Inflammatory macrophage (primary cell): ENCODE measurements at regions not wholly inside any gene's neighbourhood (a gene's known extent, or its start where the extent isn't known, plus 50 kb on each side); places are given as distances from the start of the nearest gene placed in this dataset.

Source experiments
- DNase-seq, 2 donors: peaks; one replicate each; pipeline ENCODE4 v3.0.0-alpha.2; 2020 to 2022

DNA sequence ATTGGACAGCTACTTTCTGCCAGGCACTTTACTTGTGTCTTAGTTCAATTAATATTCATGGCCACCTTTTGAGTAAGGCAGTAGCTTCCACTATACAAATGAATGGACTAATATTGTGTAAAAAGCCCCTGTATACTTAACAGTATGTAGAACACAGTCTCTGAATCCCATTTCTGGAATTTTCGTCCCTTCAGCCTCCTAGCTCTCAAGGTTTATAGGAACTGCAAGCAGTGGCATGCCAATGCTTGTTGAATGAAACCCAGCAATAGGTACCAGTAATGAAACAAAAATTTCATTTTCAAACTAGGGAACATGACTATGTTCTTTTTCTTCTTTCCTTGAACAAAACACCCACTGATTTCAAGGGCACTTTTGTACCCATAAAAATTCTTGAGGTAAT, 361.6 kb downstream of the TDRD3 start:
- no peak for DNase-seq

DNA sequence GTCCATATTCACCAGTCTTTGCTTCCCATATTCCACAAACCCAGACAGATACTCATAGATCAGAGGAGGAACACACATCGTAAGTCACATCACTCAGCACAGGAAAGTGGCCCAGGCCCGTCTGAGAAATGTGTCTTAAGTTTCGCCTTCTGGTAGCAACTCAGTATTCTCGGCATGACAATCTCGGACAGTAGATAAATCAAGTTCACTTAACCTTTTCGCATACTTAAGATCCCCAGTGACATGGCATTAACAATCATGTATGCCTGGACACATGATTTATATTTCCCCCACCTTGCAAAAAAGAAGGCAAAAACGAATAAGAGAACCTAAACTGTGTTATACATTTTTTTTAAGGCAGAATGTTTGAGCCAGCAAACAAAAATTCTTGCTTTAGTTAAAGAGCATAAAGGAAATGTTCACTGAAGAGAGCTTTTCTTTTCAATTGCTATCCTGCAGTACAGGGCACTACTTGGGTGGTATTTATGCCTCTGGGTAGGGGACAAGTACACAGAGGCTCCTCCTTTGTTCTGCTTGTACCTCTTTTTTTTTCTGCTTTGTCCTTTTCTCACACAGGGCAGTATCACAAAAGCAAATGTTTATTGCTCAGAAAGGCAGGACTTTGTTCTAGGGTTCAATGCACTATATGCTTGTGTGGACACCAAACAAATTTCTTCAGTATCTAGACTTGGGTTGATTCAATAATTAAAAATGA, 360.6 kb downstream of the TDRD3 start:
- DNase-seq, result no peak

DNA sequence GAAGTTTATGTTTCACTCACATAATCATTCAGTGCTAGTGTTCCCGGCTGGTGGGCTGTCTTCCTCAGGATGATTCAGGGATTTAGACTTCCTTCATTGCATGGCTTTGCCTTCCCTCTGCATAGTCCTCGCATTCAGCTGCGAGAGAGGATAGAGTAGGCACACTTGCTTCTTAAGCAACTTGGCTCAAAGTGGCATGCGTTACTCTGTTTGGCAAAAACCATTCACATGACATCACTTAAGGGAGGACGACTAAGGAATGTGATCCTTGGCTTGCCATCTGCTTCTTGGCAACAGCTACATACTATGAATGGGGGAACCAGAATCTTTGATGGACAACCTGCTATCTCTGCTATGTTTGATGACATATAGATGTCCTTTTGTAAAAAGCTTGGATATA, 359.3 kb downstream of the TDRD3 start:
- no peak for DNase-seq

DNA sequence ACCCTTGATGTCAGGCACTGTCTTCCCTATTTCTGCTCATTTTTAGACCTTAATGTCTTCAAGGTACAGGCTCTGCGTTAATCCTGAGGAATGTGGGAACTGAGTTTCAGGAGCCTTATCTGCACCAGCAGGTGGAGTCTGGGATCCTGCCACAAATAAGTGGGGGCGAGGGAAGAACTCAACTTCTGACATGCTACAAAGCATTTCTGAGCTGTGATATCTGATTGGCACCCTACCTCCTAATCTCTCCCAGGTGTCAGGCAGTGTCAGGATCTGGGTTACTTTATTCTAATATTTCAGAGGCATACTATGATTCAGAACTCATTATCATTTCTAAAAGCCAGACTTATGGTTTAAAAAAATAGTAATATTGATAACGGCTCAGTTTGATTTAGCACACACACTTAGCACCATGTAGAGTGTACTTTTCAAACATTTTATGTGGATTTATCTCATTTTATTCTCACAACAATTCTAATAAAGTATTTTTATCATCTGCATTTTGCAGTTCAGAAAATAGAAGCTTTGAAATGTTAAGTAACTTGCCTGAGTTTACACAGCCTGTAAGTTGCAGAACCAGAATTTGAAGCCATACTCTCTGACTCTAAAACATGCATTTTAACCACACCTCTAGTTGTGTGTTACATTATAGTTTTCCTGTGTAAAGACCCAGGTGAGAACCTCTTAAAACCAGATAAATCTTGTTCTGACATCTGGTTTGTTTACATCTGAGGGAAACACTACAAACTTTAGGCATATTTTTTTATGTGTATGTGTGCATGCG, 358.6 kb downstream of the TDRD3 start:
- no peak for DNase-seq

DNA sequence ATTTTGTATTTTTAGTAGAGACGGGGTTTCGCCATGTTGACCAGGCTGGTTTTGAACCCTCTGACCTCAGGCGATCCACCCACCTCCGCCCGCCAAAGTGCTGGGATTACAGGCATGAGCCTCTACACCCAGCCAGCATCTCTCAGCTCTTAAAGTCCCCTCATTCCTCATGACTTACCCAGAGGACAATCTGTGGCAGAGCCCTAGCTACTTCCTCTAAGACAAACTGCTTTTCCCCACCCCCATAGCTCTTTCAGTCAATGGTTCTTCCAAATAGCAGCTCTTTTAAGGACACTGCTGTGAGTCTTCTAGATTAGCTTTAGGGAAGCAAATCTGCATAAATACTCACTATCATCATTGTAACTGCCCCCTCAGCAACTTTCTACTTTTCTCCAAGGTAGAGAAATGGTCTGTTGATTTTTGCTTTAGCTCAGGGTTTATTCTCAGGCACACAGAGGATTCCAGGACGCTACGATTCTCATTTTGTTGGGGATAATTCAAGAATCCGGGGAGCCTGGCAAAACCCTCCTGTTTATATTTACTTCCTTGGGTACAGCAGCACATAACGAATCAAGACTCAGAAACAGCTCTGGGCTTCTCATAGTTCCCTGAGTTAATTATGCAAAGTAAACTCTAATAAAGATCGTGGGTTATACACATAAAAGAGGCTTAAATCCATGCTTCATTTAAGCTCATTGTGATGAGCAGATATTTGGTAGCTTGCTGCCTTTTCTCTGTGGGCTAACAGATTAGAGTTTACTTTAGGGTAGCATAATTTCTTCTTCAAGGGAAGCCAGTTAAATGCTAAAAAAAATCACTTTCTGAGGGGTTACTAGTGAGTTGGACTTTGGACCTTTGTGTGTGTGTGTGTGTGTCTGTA, 357.4 kb downstream of the TDRD3 start:
- DNase-seq, result no peak

DNA sequence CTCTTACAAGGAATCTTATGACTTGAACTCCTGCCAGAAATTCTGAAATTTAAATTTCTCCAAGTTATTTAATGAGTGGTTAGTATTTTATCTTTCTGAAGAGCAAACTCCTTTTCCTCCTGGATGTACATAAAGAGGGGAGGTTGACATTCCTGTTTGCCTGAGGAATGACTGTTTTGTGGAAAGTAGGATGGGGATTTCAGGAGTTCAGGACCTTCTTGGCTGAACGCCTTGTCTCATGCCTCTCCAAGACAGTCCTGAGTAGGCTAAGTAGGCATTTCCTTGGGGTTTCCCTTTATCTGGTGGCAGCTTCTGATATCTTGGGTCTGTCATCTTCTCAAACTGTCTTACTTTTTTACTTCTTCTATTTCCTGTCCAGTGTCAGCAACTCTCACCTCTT, 356.6 kb downstream of the TDRD3 start:
- DNase-seq, result no peak

DNA sequence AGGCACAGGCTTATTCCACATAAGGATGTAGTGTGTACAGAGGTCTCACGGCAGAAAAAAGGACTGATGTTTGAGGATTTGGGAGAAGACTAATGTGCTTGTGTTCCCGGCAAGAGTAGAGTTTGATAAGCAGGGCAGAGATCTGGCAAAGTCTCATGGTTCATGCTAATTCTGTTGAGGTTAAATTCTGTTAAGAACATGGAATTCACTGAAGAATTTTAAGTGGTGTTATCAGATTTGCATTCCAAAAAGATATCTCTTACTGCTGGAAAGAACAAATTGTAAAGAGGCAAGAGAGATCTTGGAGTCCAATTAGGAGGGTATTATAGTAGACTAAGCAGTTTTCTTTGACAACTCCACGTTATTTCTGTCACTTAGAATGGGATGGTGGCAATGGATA, 348.3 kb downstream of the TDRD3 start:
- DNase-seq, result no peak

DNA sequence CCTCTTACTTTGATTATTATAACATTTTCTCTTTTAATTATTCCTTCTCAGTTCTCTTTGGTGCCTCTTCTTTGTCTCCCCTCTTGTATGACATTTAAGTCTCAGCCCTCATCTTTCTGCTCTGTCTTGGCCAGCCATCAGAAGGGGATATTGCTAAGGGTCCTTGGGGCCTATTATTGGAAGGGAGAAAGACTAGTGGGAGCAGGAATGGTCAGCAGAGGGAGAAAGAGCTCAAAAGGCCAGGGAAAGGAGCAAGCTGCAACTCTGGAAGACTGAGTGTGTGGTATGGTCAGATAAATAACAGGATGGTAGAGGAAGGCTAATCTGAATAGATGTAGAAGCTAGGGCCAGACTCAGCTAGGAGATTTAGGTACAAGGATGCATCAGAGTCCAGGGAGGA, 336.9 kb downstream of the TDRD3 start:
- DNase-seq, result no peak

DNA sequence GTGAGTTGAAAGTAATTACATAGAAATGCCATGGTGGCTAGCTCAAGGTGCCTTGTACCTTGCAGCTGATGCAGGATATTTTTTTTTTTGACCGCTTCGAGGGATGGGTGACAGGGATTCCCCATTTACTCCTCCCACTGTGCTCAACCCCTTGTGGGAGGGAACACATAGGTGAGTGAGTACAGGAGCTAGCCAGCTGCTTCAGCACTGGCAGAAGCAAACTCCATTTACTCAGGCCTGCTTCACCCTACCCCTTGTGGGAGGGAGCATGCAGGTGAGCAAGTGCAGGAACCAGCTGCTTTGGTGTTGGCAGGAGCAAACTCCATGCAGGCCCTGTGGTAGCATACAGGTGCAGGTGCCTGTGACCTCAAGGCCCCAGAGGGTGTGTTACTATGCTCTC, 330.1 kb downstream of the TDRD3 start:
- no peak for DNase-seq

DNA sequence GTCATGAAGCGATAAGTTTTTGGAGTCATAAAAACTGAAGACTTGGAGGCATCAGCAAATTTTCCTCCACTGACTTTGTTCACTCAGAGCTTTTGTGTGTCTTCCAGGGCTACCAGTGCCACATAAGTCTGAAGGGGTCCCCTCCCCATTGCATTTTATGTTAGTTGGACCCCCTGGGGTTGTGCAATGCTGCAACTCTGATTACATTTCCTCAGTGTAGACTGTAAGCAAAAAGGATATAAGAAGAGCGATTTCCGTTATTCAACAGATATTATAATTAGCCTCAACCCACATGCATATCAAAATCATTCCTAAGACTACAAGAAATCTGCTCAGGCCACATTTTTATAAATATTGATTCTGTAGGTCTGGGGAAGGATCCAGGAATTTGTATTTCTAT, 324.0 kb downstream of the TDRD3 start:
- no peak for DNase-seq

DNA sequence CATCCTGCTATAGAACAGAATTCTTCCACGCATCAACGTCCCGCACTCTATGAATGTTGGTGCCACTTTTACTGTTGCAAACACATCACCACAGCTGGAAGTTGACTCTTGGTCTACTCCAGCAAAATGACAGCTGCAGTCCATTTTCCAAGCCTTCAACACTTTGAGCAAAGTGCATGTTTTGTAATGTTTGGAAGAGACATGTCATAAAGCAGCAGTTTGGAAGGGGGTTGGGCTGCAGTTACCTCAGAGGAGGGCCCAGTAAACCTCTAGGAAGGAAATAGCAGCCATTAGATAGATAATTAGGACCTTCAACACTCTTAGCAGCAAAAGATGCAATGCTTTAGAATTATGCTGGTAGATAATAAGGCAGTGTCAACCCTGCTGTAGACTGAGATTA, 323.6 kb downstream of the TDRD3 start:
- no peak for DNase-seq

DNA sequence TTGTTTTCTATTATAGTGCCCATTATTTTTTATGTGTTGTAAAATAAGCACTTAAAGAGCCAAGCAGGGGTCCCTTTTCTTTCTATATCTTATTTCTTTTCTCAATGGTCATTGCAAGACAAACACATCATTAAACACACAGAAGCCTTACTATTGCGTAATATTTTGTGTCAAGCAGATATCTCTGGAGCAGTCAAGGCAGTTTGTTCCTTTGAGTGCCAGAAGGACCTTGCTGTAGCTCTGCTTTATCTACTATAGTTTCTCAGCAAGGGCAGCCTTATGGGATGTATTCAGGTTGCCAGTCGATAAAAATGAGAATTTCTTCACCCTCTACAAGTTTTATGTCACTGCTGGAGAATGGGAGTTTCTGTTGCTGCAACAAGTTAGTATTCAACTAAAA, 319.3 kb downstream of the TDRD3 start:
- DNase-seq, result no peak

DNA sequence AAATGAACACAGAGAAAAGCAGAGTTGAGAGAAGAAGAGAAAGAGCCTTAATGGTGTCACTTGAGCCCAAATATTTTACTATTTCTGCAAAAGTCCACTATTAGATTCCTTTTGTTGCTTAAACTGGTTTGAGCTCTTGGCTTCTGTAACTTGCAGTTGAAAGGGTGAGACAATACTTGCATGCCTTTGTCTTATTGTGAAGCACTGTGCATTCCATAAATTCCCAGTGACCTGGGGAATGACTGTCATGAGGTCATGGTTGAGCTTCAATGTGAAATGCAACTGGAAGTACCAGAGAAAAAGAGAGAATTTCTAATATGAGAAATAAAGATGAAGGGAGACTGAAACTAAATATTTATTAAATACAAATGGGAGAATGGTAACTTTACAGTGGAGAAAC, 310.9 kb downstream of the TDRD3 start:
- no peak for DNase-seq

DNA sequence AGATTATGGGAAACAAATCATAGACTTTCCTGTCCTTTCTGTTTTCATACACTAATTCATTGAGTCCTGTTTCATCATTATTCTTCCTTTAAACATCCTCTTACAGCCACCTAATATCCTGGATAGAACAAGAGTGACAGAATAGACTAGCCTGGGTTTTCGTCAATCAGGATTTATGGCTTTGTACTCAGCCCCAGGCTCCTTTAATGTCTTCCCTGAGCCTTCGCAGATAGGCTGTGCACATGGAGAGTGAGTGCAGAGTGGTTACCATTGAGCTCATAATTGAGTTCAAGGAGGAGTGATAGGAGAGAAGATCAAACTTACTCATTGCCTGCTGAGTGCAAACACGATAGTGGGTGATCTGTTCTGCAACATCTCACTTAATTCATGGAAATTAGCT, 304.9 kb downstream of the TDRD3 start:
- DNase-seq, result no peak

DNA sequence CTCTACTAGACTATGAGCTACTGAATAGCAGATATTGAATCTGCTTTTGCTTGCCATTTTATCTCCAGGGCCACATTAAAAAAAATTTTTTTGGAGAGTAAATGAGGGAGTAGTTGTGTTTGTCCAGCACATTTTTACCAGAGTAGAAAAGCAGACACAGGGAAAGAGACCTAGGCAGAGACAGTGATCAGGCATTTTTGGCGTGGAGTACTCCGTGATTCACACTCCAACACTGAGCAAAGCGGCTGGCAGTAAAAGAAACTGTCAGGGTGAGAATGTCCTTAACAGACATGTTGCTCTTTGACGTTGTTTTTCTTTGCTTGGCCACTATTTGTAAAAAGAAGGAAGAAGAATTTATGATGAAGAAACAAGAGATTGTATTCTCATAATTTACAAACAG, 304.0 kb downstream of the TDRD3 start:
- no peak for DNase-seq

DNA sequence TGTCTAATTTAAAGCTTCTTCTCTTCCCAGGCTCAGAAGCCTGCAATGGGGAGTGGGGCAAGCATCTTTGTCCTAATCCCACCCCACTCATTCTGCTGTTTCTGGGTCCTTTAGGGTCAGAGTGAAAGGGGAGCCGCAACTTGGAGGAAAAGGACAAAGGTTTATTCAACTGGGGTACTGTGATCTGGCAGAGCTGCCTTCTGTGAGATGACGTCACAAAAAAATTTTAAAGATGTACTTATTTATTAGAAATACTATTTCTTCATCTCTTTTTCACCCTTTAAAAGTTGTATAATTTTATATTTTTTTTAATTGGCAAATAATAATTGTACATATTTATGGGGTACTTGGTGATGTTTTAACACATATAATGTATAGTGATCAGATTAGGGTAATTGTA, 302.6 kb downstream of the TDRD3 start:
- no peak for DNase-seq

DNA sequence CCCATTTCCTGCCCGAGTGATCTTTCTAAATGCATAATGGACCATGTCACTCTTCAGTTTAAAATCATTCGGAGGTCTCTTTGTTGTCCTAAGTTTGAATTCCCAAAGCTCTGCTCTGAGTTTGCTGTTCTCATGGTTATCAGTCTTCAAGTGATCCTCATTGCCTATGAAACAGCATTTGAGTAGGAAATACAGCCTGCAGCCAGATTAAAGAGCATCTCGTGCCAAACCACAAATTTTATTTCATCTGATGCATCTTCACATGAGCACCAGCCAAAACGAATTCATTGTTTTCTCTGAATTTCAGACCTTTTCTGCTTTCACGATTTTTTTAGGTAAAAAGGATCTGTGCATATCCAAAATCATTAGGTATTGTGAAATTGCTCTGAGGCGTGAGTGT, 299.6 kb downstream of the TDRD3 start:
- DNase-seq, result no peak

DNA sequence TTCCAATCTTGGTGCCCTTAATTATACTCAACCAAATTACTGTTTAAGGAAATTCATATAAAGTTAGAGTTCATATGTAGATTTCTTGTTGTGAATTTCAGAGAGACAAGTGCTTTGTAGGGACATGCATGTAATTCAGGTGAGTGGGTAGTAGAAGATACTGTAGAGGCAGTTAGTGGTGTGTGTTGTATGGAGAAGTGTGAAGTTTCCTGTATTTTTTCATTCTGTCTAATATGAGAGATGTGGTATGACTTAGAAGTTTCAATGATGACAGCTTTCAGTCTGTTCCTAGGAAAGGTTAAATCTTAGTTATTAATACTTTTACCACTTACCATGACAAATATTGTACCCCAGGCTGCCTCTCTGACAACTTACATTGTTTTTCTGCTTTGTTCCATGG, 294.2 kb downstream of the TDRD3 start:
- no peak for DNase-seq

DNA sequence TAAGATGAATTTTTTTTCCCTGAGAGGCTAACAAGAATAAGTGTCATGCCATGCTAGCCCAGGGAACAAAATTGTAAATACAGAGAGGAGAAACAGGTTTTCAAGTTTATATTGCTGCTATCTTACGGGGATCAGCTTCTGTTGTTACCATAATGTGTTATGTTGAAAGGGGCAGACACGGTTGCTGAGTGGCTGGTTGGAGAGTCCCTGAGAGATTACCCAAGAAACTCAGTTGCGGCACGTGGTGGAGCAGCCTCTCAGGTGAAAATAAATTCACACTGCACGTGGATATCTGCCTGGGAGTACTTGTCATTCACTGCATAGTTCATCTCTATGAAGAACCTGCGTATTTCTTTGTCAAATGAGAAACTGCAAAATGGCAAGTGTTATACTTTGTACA, 293.6 kb downstream of the TDRD3 start:
- DNase-seq, result no peak

DNA sequence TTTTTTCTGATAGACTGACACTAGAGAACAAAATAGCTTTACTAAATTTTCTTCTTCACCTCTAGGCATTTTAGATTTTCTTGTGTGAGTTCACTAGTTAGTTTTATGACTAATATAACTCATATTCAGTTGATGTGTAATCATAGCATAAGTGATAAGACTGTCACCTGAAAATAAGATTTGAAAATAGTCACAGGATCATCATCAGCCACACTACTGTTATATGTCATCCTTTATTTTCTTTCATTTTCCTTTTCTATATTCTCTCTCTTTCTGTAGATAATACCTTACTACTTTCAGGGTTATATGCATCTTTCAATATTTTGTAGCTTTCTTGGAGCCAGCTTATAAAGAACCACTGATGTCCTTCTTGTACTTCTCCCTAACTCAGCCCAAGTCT, 292.6 kb downstream of the TDRD3 start:
- no peak for DNase-seq

DNA sequence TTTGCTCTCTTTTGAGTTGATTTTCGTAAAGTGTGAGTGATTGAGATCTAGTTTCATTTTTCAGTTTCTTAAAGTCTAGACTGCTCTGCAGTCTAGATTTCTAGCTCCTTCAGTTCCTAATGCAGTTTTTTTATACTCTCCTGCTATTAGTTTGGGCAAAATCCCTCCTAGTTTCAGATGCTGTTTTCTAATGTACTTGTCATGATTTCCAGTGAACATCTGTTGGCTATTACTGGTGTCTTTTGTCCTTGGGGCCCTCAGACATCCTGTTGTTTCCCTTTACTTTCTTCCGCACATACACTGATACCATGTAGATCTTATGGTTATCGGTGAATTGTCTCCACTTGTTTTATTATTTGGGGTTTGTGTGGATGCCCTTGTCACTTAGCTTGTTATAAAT, 292.1 kb downstream of the TDRD3 start:
- no peak for DNase-seq

DNA sequence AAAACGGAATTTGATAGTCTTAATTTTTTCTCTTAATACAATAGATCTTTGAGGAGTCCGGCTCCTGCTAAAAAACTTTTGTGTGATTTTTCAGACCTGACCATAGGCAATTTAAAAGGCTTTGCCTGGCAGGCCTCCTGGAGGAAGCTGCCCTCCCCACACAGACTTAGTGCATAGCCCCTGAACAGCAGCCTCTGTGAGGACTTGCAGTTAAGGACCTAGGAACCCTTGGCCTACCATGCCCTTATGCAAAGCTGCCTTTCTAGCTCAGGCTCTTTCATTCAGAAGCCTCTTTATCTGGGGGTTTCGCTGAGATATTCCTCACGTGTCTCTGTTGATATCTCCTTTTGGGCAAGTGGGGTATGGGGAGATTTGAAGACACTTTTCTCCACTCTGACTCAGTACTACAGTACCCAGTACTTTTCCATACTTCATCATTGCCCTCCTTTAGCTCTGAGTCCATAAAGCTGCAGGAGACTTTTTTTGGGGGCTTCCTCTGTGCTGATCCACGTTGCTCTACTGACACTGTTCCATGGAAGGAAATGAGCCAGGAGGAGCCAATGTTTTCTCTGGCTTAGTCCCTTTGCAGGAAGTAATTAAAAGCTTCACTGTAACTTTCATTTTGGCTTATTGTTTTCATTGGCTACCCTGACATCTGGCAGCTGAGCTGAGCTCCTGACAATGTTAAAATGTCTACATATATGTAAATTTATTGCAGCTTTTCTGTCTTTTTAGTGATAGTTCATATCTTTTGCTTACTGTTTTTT, 283.1 kb downstream of the TDRD3 start:
- no peak for DNase-seq

DNA sequence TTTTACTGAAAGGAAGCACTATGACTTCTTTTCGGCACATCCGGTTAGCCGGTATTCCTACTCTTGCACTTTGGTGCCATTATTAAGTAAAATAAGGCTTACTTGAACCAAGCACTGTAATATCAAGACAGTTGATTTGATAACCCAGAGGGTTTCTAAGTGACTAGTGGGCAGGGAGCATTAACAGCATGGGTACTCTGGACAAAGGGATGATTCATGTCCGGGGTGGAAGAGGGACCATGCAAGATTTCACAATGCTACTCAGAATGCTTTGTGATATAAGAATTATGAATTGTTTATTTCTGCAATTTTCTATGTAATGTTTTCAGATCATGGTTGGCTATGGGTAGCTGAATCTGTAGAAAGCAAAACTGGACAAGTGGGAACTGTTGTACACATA, 282.1 kb downstream of the TDRD3 start:
- DNase-seq, result no peak
